ENCODE measurements at regions not wholly inside any gene's neighbourhood (a gene's known extent, or its start where the extent isn't known, plus 50 kb on each side); places are given as distances from the start of the nearest gene placed in this dataset.
A peak's percentile ranks its signal among the peaks of the same experiment; 100 is the strongest.
"Not testable (repeated sequence)": the region's sequence is repeated elsewhere in the genome, so short reads cannot be mapped to it uniquely, and the experiment has no call there.

- peak; percentile 89 for DNase-seq
Observed at GRCh38 chr12:85575120-85576096, 260.8 kb downstream of the RASSF9 start.

- no peak for DNase-seq
Observed at GRCh38 chr12:85580562-85581168, 255.5 kb downstream of the RASSF9 start.

- DNase-seq, result no peak
Observed at GRCh38 chr12:85587158-85587557, 249.1 kb downstream of the RASSF9 start.

- no peak for DNase-seq
Observed at GRCh38 chr12:85588221-85588620, 248.0 kb downstream of the RASSF9 start.

GRCh38 chr12:85600841-85601240, 235.4 kb downstream of the RASSF9 start:
- DNase-seq, result no peak

GRCh38 chr12:85603556-85603955, 232.7 kb downstream of the RASSF9 start:
- no peak for DNase-seq

GRCh38 chr12:85606455-85606854, 229.8 kb downstream of the RASSF9 start:
- no peak for DNase-seq

- no peak for DNase-seq
Observed at GRCh38 chr12:85609778-85610177, 226.4 kb downstream of the RASSF9 start.

GRCh38 chr12:85610194-85610593, 226.0 kb downstream of the RASSF9 start:
- DNase-seq, result no peak

- DNase-seq, result no peak
Observed at GRCh38 chr12:85616201-85616600, 220.0 kb downstream of the RASSF9 start.

- peak; percentile 76 for DNase-seq
Observed at GRCh38 chr12:85617307-85618091, 218.7 kb downstream of the RASSF9 start.

- DNase-seq, result no peak
Observed at GRCh38 chr12:85621041-85621440, 215.2 kb downstream of the RASSF9 start.

- no peak for DNase-seq
Observed at GRCh38 chr12:85623763-85624162, 212.4 kb downstream of the RASSF9 start.

GRCh38 chr12:85625467-85625866, 210.7 kb downstream of the RASSF9 start:
- no peak for DNase-seq

GRCh38 chr12:85626001-85626783, 210.0 kb downstream of the RASSF9 start:
- DNase-seq, result no peak

- no peak for DNase-seq
Observed at GRCh38 chr12:85626784-85627171, 209.4 kb downstream of the RASSF9 start.

- DNase-seq, result peak; percentile 58
Observed at GRCh38 chr12:85627584-85627983, 208.6 kb downstream of the RASSF9 start.

GRCh38 chr12:85628562-85628961, 207.6 kb downstream of the RASSF9 start:
- not testable (repeated sequence) for DNase-seq

GRCh38 chr12:85630851-85631250, 205.4 kb downstream of the RASSF9 start:
- DNase-seq, result no peak

GRCh38 chr12:85632390-85632789, 203.8 kb downstream of the RASSF9 start:
- DNase-seq, result no peak

GRCh38 chr12:85633491-85633890, 202.7 kb downstream of the RASSF9 start:
- DNase-seq, result peak; percentile 23

- DNase-seq, result no peak
Observed at GRCh38 chr12:85639834-85640233, 196.4 kb downstream of the RASSF9 start.

GRCh38 chr12:85641796-85642195, 194.4 kb downstream of the RASSF9 start:
- DNase-seq, result no peak
